ENCODE measurements at regions not wholly inside any gene's neighbourhood (a gene's known extent, or its start where the extent isn't known, plus 50 kb on each side); places are given as distances from the start of the nearest gene placed in this dataset.

- TF ChIP-seq CTCF (IDR thresholded peaks at IDR 0.05) (no peak), POLR2A (IDR thresholded peaks at IDR 0.05) (no peak)
Observed at GRCh38 chr9:108554831-108555230, 301.0 kb downstream of the ACTL7B start.

Measured in right lobe of liver (tissue), 4 donors.